H1 (cell line): ENCODE measurements at regions not wholly inside any gene's neighbourhood (a gene's known extent, or its start where the extent isn't known, plus 50 kb on each side); places are given as distances from the start of the nearest gene placed in this dataset.

Experiments used
- CTBP2 ChIP-seq: IDR thresholded peaks from 2 replicates; pipeline ENCODE4 v1.7.0; 2011; ENCODE audit warnings: borderline replicate concordance, mild to moderate bottlenecking, moderate library complexity, mixed read lengths, low read length; ENCODE audit not compliant: insufficient read depth, insufficient read length
- HDAC2 ChIP-seq, 2 experiments: fragments of 300-600 bp in 1 of 2; sonication (generic) in 1 of 2; IDR thresholded peaks; 2 replicates each; pipeline ENCODE4 v1.6.1; 2011 to 2012; ENCODE audit warnings: low read depth in 2 of 2, low read length in 2 of 2, mild to moderate bottlenecking in 2 of 2, moderate library complexity in 2 of 2, borderline replicate concordance in 1 of 2, inconsistent platforms in 1 of 2
- KDM4A ChIP-seq: IDR thresholded peaks from one replicate; pipeline ENCODE4 v1.7.1; 2012; ENCODE audit warnings: low read depth, mild to moderate bottlenecking, moderate library complexity, low read length, inconsistent platforms; ENCODE audit not compliant: severe bottlenecking
- POLR2AphosphoS5 ChIP-seq: IDR thresholded peaks from 2 replicates; pipeline ENCODE4 v1.6.1; 2011; ENCODE audit warnings: low read depth, low read length
- RBBP5 ChIP-seq: IDR thresholded peaks from 2 replicates; pipeline ENCODE4 v1.7.1; 2012; ENCODE audit warnings: low read depth, mild to moderate bottlenecking, inconsistent platforms, low read length, moderate library complexity, borderline replicate concordance
- RFX5 ChIP-seq: IDR thresholded peaks from 2 replicates; pipeline ENCODE4 v1.6.1; 2011; ENCODE audit warnings: low read depth, low read length, improper control_type of control experiment, borderline replicate concordance
- SAP30 ChIP-seq: fragments of 300-600 bp; sonication (generic); IDR thresholded peaks from 2 replicates; pipeline ENCODE4 v1.7.1; 2012; ENCODE audit warnings: low read length, moderate library complexity, mild to moderate bottlenecking, inconsistent platforms; ENCODE audit not compliant: insufficient read depth, insufficient replicate concordance
- TF ChIP-seq, protein P1 (sequence below): fragments of 300-600 bp; sonication (generic); IDR thresholded peaks from 2 replicates; pipeline ENCODE4 v1.7.1; 2012; ENCODE audit warnings: low read length, moderate library complexity, mild to moderate bottlenecking, inconsistent platforms; ENCODE audit not compliant: insufficient replicate concordance
- TF ChIP-seq, protein P2 (sequence below): IDR thresholded peaks from 2 replicates; pipeline ENCODE4 v1.6.1; 2012; ENCODE audit warnings: low read length, inconsistent platforms

GRCh38 chr2:107322416-107322815, 436.4 kb upstream of the ST6GAL2 start (continued):
- TF ChIP-seq, protein P1, sequence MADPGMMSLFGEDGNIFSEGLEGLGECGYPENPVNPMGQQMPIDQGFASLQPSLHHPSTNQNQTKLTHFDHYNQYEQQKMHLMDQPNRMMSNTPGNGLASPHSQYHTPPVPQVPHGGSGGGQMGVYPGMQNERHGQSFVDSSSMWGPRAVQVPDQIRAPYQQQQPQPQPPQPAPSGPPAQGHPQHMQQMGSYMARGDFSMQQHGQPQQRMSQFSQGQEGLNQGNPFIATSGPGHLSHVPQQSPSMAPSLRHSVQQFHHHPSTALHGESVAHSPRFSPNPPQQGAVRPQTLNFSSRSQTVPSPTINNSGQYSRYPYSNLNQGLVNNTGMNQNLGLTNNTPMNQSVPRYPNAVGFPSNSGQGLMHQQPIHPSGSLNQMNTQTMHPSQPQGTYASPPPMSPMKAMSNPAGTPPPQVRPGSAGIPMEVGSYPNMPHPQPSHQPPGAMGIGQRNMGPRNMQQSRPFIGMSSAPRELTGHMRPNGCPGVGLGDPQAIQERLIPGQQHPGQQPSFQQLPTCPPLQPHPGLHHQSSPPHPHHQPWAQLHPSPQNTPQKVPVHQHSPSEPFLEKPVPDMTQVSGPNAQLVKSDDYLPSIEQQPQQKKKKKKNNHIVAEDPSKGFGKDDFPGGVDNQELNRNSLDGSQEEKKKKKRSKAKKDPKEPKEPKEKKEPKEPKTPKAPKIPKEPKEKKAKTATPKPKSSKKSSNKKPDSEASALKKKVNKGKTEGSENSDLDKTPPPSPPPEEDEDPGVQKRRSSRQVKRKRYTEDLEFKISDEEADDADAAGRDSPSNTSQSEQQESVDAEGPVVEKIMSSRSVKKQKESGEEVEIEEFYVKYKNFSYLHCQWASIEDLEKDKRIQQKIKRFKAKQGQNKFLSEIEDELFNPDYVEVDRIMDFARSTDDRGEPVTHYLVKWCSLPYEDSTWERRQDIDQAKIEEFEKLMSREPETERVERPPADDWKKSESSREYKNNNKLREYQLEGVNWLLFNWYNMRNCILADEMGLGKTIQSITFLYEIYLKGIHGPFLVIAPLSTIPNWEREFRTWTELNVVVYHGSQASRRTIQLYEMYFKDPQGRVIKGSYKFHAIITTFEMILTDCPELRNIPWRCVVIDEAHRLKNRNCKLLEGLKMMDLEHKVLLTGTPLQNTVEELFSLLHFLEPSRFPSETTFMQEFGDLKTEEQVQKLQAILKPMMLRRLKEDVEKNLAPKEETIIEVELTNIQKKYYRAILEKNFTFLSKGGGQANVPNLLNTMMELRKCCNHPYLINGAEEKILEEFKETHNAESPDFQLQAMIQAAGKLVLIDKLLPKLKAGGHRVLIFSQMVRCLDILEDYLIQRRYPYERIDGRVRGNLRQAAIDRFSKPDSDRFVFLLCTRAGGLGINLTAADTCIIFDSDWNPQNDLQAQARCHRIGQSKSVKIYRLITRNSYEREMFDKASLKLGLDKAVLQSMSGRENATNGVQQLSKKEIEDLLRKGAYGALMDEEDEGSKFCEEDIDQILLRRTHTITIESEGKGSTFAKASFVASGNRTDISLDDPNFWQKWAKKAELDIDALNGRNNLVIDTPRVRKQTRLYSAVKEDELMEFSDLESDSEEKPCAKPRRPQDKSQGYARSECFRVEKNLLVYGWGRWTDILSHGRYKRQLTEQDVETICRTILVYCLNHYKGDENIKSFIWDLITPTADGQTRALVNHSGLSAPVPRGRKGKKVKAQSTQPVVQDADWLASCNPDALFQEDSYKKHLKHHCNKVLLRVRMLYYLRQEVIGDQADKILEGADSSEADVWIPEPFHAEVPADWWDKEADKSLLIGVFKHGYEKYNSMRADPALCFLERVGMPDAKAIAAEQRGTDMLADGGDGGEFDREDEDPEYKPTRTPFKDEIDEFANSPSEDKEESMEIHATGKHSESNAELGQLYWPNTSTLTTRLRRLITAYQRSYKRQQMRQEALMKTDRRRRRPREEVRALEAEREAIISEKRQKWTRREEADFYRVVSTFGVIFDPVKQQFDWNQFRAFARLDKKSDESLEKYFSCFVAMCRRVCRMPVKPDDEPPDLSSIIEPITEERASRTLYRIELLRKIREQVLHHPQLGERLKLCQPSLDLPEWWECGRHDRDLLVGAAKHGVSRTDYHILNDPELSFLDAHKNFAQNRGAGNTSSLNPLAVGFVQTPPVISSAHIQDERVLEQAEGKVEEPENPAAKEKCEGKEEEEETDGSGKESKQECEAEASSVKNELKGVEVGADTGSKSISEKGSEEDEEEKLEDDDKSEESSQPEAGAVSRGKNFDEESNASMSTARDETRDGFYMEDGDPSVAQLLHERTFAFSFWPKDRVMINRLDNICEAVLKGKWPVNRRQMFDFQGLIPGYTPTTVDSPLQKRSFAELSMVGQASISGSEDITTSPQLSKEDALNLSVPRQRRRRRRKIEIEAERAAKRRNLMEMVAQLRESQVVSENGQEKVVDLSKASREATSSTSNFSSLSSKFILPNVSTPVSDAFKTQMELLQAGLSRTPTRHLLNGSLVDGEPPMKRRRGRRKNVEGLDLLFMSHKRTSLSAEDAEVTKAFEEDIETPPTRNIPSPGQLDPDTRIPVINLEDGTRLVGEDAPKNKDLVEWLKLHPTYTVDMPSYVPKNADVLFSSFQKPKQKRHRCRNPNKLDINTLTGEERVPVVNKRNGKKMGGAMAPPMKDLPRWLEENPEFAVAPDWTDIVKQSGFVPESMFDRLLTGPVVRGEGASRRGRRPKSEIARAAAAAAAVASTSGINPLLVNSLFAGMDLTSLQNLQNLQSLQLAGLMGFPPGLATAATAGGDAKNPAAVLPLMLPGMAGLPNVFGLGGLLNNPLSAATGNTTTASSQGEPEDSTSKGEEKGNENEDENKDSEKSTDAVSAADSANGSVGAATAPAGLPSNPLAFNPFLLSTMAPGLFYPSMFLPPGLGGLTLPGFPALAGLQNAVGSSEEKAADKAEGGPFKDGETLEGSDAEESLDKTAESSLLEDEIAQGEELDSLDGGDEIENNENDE, result no peak
- TF ChIP-seq KDM4A, result no peak
- TF ChIP-seq, protein P2, sequence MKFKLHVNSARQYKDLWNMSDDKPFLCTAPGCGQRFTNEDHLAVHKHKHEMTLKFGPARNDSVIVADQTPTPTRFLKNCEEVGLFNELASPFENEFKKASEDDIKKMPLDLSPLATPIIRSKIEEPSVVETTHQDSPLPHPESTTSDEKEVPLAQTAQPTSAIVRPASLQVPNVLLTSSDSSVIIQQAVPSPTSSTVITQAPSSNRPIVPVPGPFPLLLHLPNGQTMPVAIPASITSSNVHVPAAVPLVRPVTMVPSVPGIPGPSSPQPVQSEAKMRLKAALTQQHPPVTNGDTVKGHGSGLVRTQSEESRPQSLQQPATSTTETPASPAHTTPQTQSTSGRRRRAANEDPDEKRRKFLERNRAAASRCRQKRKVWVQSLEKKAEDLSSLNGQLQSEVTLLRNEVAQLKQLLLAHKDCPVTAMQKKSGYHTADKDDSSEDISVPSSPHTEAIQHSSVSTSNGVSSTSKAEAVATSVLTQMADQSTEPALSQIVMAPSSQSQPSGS, result no peak
- no peak for TF ChIP-seq RBBP5
- TF ChIP-seq HDAC2 (IDR thresholded peaks at IDR 0.05; ENCODE audit: borderline replicate concordance in 1 of 2, low read depth in 2 of 2, low read length in 2 of 2), result no peak
- no peak for TF ChIP-seq SAP30
- TF ChIP-seq RFX5, result no peak
- TF ChIP-seq CTBP2, result no peak
- no peak for TF ChIP-seq POLR2AphosphoS5
